ENCODE measurements at regions not wholly inside any gene's neighbourhood (a gene's known extent, or its start where the extent isn't known, plus 50 kb on each side); places are given as distances from the start of the nearest gene placed in this dataset.

GRCh38 chr4:126992910-126993309 is 639.8 kb upstream of the INTU start:
- TF ChIP-seq CTCF (IDR thresholded peaks at IDR 0.05; ENCODE audit: low read depth, low read length, poor library complexity, severe bottlenecking), result no peak
- TF ChIP-seq EZH2phosphoT487 (IDR thresholded peaks at IDR 0.05; ENCODE audit: borderline replicate concordance, low read length), result no peak
